HFF-Myc (cell line): ENCODE measurements at regions not wholly inside any gene's neighbourhood (a gene's known extent, or its start where the extent isn't known, plus 50 kb on each side); places are given as distances from the start of the nearest gene placed in this dataset.

ENCODE experiments used
- DNase-seq: peaks from one replicate; pipeline ENCODE4 v3.0.0-alpha.2; 2011; ENCODE audit warnings: low read depth; ENCODE audit errors: extremely low read depth
- H3K4me3 ChIP-seq: replicated peaks from 2 replicates; pipeline ENCODE4 v1.5.1; 2011; ENCODE audit warnings: low read depth, mild to moderate bottlenecking, control low read depth, low read length
- TF ChIP-seq, protein P1 (sequence below): IDR thresholded peaks from 2 replicates; pipeline ENCODE4 v1.5.1; 2012; ENCODE audit warnings: mild to moderate bottlenecking, low read depth, low read length, control low read depth; ENCODE audit errors: missing control alignments

- no peak for DNase-seq
- H3K4me3 ChIP-seq: no peak overlapping the region
- TF ChIP-seq, protein P1, sequence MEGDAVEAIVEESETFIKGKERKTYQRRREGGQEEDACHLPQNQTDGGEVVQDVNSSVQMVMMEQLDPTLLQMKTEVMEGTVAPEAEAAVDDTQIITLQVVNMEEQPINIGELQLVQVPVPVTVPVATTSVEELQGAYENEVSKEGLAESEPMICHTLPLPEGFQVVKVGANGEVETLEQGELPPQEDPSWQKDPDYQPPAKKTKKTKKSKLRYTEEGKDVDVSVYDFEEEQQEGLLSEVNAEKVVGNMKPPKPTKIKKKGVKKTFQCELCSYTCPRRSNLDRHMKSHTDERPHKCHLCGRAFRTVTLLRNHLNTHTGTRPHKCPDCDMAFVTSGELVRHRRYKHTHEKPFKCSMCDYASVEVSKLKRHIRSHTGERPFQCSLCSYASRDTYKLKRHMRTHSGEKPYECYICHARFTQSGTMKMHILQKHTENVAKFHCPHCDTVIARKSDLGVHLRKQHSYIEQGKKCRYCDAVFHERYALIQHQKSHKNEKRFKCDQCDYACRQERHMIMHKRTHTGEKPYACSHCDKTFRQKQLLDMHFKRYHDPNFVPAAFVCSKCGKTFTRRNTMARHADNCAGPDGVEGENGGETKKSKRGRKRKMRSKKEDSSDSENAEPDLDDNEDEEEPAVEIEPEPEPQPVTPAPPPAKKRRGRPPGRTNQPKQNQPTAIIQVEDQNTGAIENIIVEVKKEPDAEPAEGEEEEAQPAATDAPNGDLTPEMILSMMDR: no peak
These were observed 300.0 kb upstream of the PUDP start for GRCh38 chrX:7447801-7448499.

DNA sequence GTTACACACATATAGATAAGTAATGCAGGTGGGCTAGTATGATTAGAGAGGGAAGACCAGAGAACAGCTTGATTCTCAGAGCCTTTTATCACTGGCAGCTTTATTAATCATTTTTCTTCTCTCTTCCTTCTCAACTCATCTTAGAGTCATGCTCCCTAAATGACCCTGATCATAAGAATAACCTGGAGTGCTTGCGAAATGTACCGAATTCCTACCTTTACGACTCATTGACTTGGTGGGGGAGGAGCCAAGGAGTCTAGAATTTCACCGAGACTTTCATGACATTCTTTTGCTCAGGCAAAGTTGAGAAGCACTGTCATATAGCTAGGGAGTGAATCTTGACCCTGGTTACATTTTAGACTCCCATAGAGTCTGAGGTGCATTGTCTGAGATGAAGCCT lies 298.9 kb upstream of the PUDP start:
- TF ChIP-seq, protein P1: no peak
- H3K4me3 ChIP-seq: no peak overlapping the region
- DNase-seq: no peak

GRCh38 chrX:7444967-7445366 lies 297.0 kb upstream of the PUDP start:
- no peak overlapping the region for H3K4me3 ChIP-seq
- TF ChIP-seq, protein P1: no peak
- no peak for DNase-seq

DNA sequence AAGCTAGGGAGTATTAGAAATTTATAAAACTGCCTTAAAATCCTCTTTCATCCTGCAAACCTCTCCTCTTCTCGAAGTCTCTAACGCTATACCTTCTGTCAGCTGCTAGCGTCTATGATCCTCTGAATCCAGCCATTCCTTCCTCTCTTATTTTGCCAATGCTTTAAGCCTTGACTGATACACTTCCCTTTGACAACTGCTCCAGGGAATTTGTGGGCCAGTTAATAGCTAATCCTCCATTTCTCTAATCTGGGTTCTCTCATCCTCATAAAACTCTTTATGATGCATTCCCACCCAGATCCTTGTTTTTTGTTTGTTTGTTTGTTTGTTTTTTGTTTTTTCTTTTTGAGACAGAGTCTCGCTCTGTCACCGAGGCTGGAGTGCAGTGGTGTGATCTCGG lies 293.6 kb upstream of the PUDP start:
- TF ChIP-seq, protein P1: no peak
- no peak overlapping the region for H3K4me3 ChIP-seq
- DNase-seq: no peak

DNA sequence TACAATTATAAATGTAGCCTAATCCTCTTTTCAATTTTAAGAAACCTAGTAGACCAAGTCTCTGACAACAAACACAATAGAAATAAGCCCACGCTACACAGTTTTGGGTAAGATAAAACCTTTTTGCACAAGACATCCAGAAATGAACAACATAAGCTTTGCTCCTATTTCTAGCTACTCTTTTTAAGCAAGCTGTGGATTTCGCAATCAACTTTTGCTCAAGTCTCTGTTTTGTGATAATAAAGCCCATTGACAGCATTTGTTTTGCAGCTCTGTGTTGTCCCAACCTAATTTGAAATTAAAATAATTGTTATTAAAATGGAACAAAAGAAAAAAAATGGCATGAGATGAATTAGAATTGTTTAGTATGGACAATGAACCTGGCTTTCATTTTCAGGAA lies 287.9 kb upstream of the PUDP start:
- DNase-seq: no peak
- no peak overlapping the region for H3K4me3 ChIP-seq
- TF ChIP-seq, protein P1: no peak

- DNase-seq: no peak
- no peak overlapping the region for H3K4me3 ChIP-seq
- TF ChIP-seq, protein P1: no peak
These were observed 284.9 kb upstream of the PUDP start for GRCh38 chrX:7432901-7433300.

- TF ChIP-seq, protein P1: no peak
- DNase-seq: no peak
- no peak overlapping the region for H3K4me3 ChIP-seq
These were observed 272.8 kb upstream of the PUDP start for GRCh38 chrX:7420717-7421116.
